HG03045 (cell line): ENCODE measurements at regions not wholly inside any gene's neighbourhood (a gene's known extent, or its start where the extent isn't known, plus 50 kb on each side); places are given as distances from the start of the nearest gene placed in this dataset.

ENCODE experiments used
- ATAC-seq: cut with Tn5 transposase; IDR thresholded peaks from one replicate; pipeline ENCODE4 v1.9.1; 2021; ENCODE audit warnings: mild to moderate bottlenecking, moderate library complexity; ENCODE audit not compliant: unreplicated experiment

- no peak for ATAC-seq
Observed at GRCh38 chr6:169881976-169882375, 130.6 kb downstream of the ERMARD start.

- ATAC-seq = no peak
Observed at GRCh38 chr6:169881398-169881797, 130.0 kb downstream of the ERMARD start.

- no peak for ATAC-seq
Observed at GRCh38 chr6:169880516-169880915, 129.1 kb downstream of the ERMARD start.

- ATAC-seq = no peak
Observed at GRCh38 chr6:169869301-169869700, 117.9 kb downstream of the ERMARD start.

- no peak for ATAC-seq
Observed at GRCh38 chr6:169868458-169868857, 117.0 kb downstream of the ERMARD start.

GRCh38 chr6:169867751-169868191, 116.3 kb downstream of the ERMARD start:
- ATAC-seq = no peak

- no peak for ATAC-seq
Observed at GRCh38 chr6:169866668-169867521, 115.5 kb downstream of the ERMARD start.

GRCh38 chr6:169866140-169866534, 114.7 kb downstream of the ERMARD start:
- ATAC-seq = no peak

- ATAC-seq = no peak
Observed at GRCh38 chr6:169865346-169866139, 114.1 kb downstream of the ERMARD start.

- no peak for ATAC-seq
Observed at GRCh38 chr6:169864148-169865020, 113.0 kb downstream of the ERMARD start.

- no peak for ATAC-seq
Observed at GRCh38 chr6:169863710-169864109, 112.3 kb downstream of the ERMARD start.

GRCh38 chr6:169862892-169863525, 111.6 kb downstream of the ERMARD start:
- ATAC-seq = no peak

- no peak for ATAC-seq
Observed at GRCh38 chr6:169862043-169862891, 110.8 kb downstream of the ERMARD start.

GRCh38 chr6:169861431-169862042, 110.1 kb downstream of the ERMARD start:
- no peak for ATAC-seq

- no peak for ATAC-seq
Observed at GRCh38 chr6:169859978-169860703, 108.7 kb downstream of the ERMARD start.

GRCh38 chr6:169859401-169859977, 108.1 kb downstream of the ERMARD start:
- no peak for ATAC-seq

- ATAC-seq = no peak
Observed at GRCh38 chr6:169858935-169859351, 107.5 kb downstream of the ERMARD start.

GRCh38 chr6:169858293-169858934, 107.0 kb downstream of the ERMARD start:
- no peak for ATAC-seq
